ENCODE measurements at regions not wholly inside any gene's neighbourhood (a gene's known extent, or its start where the extent isn't known, plus 50 kb on each side); places are given as distances from the start of the nearest gene placed in this dataset.

GRCh38 chr4:159052315-159052714, 50.6 kb upstream of the RAPGEF2 start:
- ATAC-seq (ENCODE audit: low read depth), result peak; percentile 90
- Mint-ChIP-seq H3K9me3 (no peaks in the 10 kb centered on the region), H3K27me3 (peaks cover 18% of the 10 kb centered on the region), H3K27ac (no peak overlapping the region), H3K36me3 (no peaks in the 10 kb centered on the region), H3K4me1 (peaks cover 22% of the 10 kb centered on the region), H3K4me3 (peak overlapping the region; percentile 71)
- peak in 1 of 2 donors; percentile 45 for DNase-seq (ENCODE audit: low spot score in 2 of 2)
